Upper lobe of right lung (tissue), 1 donor: ENCODE measurements at regions not wholly inside any gene's neighbourhood (a gene's known extent, or its start where the extent isn't known, plus 50 kb on each side); places are given as distances from the start of the nearest gene placed in this dataset.

Experiments used
- ATAC-seq: fragments of 200-7000 bp; cut with Tn5 transposase; one replicate; pipeline ENCODE4 v1.9.1; 2020; ENCODE audit warnings: mild to moderate bottlenecking, moderate library complexity
- DNase-seq: peaks from one replicate; pipeline ENCODE4 v3.0.0-alpha.2; 2020
- H3K27ac ChIP-seq: fragments of 200-600 bp; one replicate; pipeline ENCODE4 v1.8.0; 2022
- H3K27me3 ChIP-seq: fragments of 200-600 bp; one replicate; pipeline ENCODE4 v1.8.0; 2022; ENCODE audit warnings: mild to moderate bottlenecking
- H3K36me3 ChIP-seq: fragments of 200-600 bp; one replicate; pipeline ENCODE4 v1.8.0; 2022
- H3K4me1 ChIP-seq: fragments of 200-600 bp; one replicate; pipeline ENCODE4 v1.8.0; 2022
- H3K4me3 ChIP-seq: fragments of 200-600 bp; one replicate; pipeline ENCODE4 v1.8.0; 2022; ENCODE audit warnings: mild to moderate bottlenecking
- H3K9me3 ChIP-seq: fragments of 200-600 bp; one replicate; pipeline ENCODE4 v1.8.0; 2022
- intact Hi-C: fragments of 100-400 bp; cut with DNase I; formaldehyde crosslinking; loops from one replicate; pipeline ENCODE4 v1.11.0; 2022
- TF ChIP-seq, protein P1 (sequence below): fragments of 200-600 bp; IDR thresholded peaks from one replicate; pipeline ENCODE4 v1.8.0; 2022; ENCODE audit warnings: antibody characterized with exemption
- donor health status: DM: no; HTN: yes; CAD: no; lungs with severe emphysema.

DNA sequence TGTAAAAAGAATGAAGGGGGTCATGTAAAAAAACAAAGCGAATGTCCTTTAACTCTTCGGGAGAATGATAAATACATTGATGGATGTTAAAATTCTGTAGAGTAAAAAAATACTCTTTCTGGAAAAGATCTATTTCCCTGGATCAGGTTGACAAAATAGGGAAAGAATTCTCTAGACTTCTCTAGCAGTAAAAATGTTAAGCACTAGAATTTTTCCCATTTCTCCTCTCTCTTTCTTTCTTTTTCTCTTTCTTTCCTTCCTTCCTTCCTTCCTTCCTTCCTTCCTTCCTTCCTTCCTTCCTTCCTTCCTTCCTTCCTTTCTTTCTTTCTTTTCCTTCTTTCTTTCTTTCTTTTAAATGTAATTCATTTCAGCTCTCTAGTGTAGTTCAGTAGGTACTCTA lies 552.5 kb downstream of the LRFN5 start:
- no peaks in the 10 kb centered on the region for H3K36me3 ChIP-seq
- H3K9me3 ChIP-seq, result no peaks in the 10 kb centered on the region
- ATAC-seq (no peak), DNase-seq (no peak)
- TF ChIP-seq, protein P1, sequence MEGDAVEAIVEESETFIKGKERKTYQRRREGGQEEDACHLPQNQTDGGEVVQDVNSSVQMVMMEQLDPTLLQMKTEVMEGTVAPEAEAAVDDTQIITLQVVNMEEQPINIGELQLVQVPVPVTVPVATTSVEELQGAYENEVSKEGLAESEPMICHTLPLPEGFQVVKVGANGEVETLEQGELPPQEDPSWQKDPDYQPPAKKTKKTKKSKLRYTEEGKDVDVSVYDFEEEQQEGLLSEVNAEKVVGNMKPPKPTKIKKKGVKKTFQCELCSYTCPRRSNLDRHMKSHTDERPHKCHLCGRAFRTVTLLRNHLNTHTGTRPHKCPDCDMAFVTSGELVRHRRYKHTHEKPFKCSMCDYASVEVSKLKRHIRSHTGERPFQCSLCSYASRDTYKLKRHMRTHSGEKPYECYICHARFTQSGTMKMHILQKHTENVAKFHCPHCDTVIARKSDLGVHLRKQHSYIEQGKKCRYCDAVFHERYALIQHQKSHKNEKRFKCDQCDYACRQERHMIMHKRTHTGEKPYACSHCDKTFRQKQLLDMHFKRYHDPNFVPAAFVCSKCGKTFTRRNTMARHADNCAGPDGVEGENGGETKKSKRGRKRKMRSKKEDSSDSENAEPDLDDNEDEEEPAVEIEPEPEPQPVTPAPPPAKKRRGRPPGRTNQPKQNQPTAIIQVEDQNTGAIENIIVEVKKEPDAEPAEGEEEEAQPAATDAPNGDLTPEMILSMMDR, result no peak
- no peak overlapping the region for H3K27ac ChIP-seq
- intact Hi-C loops, result no loop called here
- no peak overlapping the region for H3K4me3 ChIP-seq
- H3K4me1 ChIP-seq, result no peaks in the 10 kb centered on the region
- no peaks in the 10 kb centered on the region for H3K27me3 ChIP-seq

DNA sequence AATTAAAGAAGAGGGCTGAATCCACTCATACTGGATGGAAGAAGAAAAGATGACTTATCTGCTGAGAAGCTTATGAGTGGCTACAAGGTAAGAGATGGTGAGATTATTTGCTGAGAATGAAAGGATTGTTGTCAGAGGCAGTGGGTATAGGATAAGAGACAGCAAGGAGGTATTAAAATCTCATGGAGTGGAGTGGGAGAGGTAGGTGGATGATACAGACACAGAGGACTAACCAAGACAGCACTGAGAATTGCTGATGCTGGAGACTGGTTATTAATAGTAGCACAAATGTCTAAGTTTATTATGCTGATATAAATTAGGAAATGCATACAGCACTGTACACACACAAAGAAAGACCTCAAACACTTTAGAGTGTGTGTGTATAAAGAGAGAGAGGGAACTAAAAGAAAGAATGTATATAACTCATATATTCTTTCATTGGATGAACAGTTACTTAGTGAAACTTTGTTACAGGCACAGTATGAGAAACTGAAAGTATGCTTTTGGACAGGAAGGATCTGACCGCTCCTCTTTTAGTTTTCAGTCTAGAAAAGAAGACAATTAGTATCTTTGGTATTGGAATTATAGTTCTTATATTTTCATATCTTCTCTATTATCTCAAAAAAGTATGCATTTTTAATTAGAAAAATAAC lies 543.1 kb downstream of the LRFN5 start:
- intact Hi-C loops, result no loop called here
- ATAC-seq, result no peak

DNA sequence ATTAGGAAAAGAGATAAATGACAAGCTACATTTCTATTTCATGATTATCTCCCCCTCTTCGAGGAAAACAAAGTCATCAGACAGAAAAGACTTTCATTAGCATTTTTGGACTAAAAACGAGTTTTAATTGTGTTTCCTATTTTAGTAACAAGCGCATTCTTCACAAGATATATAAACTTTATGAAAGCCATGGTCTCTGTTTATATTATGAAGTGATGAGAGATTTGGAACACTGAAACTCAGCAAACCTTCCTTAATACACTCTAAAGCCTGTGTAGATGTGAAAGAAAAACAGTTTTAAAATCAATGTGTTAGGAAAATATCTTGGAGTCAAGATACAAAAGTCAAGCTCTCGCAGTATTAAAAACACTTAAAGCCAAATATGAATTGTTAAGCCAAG lies 539.1 kb downstream of the LRFN5 start:
- DNase-seq (no peak), ATAC-seq (no peak)
- TF ChIP-seq, protein P1, result no peak
- Histone ChIP-seq H3K27me3 (no peaks in the 10 kb centered on the region), H3K27ac (no peak overlapping the region), H3K36me3 (no peaks in the 10 kb centered on the region), H3K9me3 (no peaks in the 10 kb centered on the region), H3K4me1 (no peaks in the 10 kb centered on the region), H3K4me3 (no peak overlapping the region)
- intact Hi-C loops, result no loop called here

More for the DNA sequence above, 543.1 kb downstream of the LRFN5 start:
- Histone ChIP-seq H3K27ac (no peak overlapping the region), H3K4me3 (no peak overlapping the region), H3K9me3 (no peaks in the 10 kb centered on the region), H3K27me3 (no peaks in the 10 kb centered on the region), H3K4me1 (no peaks in the 10 kb centered on the region), H3K36me3 (no peaks in the 10 kb centered on the region)
- DNase-seq, result no peak
- TF ChIP-seq, protein P1, result no peak

DNA sequence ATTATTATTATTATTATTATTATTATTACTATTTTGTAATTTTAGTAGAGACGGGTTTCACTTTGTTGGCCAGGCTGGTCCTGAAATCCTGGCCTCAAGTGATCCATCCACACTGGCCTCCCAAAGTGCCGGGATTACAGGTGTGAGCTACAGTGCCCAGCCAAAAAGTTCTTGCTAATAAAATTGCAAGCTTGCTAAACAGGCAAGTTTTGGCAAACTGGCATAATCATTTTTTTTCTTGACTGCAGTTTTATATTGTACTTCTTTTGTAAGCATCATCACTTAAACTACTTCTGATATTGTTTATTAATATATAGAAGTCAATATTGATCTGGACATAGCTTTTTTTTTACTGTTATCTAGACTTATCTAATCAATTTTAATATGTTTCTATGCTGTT lies 536.4 kb downstream of the LRFN5 start:
- Histone ChIP-seq H3K27me3 (no peaks in the 10 kb centered on the region), H3K27ac (no peak overlapping the region), H3K4me1 (no peaks in the 10 kb centered on the region), H3K4me3 (no peak overlapping the region), H3K9me3 (no peaks in the 10 kb centered on the region), H3K36me3 (no peaks in the 10 kb centered on the region)
- ATAC-seq (no peak), DNase-seq (no peak)
- intact Hi-C loops, result no loop called here
- TF ChIP-seq, protein P1, result no peak

DNA sequence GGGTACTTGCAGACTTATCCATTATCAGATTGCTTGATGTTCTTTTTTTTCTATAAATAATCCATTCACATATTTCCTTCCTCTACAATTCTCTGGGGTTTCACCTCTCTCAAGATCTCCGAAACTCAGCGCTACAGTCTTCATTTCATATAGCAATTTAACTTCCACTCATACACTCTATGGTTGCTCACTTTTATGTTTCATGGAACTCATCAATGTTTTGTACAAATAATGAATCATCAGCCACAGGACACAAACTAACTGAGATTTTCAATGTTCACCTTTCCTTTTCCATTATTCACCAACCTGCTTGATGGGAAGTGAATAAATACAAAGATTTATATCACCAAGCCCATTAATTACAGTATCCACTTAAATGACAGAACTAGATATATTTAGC lies 534.7 kb downstream of the LRFN5 start:
- H3K27me3 ChIP-seq, result no peaks in the 10 kb centered on the region
- H3K36me3 ChIP-seq, result no peaks in the 10 kb centered on the region
- no peak overlapping the region for H3K27ac ChIP-seq
- H3K4me1 ChIP-seq, result no peaks in the 10 kb centered on the region
- ATAC-seq (no peak), DNase-seq (no peak)
- H3K4me3 ChIP-seq, result no peak overlapping the region
- H3K9me3 ChIP-seq, result no peaks in the 10 kb centered on the region
- intact Hi-C loops, result no loop called here
- TF ChIP-seq, protein P1, result no peak

DNA sequence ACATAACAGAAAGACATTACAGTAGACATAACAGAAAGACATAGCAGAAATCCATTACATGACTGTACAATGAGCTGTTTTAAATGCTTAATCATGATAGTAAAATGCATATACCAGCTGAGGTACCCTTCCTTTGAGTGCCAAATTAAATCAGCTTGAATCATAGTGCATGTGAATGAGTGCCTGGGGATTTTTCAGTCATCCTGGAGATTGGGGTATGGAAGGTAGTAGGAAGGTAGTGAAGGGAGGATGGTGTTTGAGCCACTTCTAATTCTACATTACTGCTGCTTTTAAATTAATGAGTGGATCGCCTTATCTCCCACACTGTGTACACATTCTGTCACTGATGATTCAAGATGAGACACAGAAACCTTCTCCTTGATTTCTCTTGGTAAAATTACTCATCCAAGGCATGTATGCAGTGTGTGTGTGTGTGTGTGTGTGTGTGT lies 534.2 kb downstream of the LRFN5 start:
- no peaks in the 10 kb centered on the region for H3K9me3 ChIP-seq
- no peak overlapping the region for H3K27ac ChIP-seq
- TF ChIP-seq, protein P1, result no peak
- H3K36me3 ChIP-seq, result no peaks in the 10 kb centered on the region
- no peak for ATAC-seq
- H3K4me3 ChIP-seq, result no peak overlapping the region
- DNase-seq, result no peak
- H3K27me3 ChIP-seq, result no peaks in the 10 kb centered on the region
- no peaks in the 10 kb centered on the region for H3K4me1 ChIP-seq
- intact Hi-C loops, result no loop called here
